GM12865 (cell line): ENCODE measurements at regions not wholly inside any gene's neighbourhood (a gene's known extent, or its start where the extent isn't known, plus 50 kb on each side); places are given as distances from the start of the nearest gene placed in this dataset.

ENCODE experiments used
- DNase-seq: peaks from one replicate; pipeline ENCODE4 v3.0.0; 2010; ENCODE audit warnings: low read depth
- H3K4me3 ChIP-seq: 2 replicates; pipeline ENCODE4 v1.5.1; 2011; ENCODE audit warnings: mild to moderate bottlenecking, low read depth, low read length, control low read depth
- CTCF ChIP-seq: IDR thresholded peaks from 2 replicates; pipeline ENCODE4 v1.5.1; 2011; ENCODE audit warnings: low read length, control low read depth, low read depth, inconsistent platforms; ENCODE audit not compliant: insufficient read depth; ENCODE audit errors: missing control alignments

- H3K4me3 ChIP-seq: no peak overlapping the region
- TF ChIP-seq CTCF: no peak
- DNase-seq: no peak
These were observed 112.2 kb upstream of the JADE1 start for GRCh38 chr4:128697323-128697722.

- H3K4me3 ChIP-seq: no peak overlapping the region
- DNase-seq: no peak
- TF ChIP-seq CTCF: no peak
These were observed 119.5 kb upstream of the JADE1 start for GRCh38 chr4:128690011-128690410.

- H3K4me3 ChIP-seq: no peak overlapping the region
- DNase-seq: no peak
- no peak for TF ChIP-seq CTCF
These were observed 120.6 kb upstream of the JADE1 start for GRCh38 chr4:128688846-128689437.

- no peak for DNase-seq
- TF ChIP-seq CTCF: no peak
- no peak overlapping the region for H3K4me3 ChIP-seq
These were observed 121.3 kb upstream of the JADE1 start for GRCh38 chr4:128688033-128688721.

DNA sequence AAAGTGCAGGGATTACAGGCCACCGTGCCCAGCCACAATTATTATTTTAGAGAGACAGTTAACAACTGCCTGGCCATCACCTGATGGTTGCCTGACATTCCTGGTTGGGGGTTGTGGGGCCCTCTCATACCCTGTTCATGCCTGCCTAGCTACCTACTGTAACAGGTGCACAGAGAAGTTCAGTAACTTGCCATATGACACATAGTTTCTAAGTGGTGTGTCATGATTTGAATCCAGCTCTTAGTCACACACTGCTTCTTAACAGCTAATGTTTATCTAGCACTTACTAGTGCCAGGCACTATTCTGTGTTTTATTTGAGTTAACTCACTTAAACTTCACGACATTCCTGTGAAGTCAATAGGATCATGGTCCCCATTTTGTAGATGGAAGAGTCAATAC lies 122.7 kb upstream of the JADE1 start:
- no peak for TF ChIP-seq CTCF
- no peak overlapping the region for H3K4me3 ChIP-seq
- no peak for DNase-seq

DNA sequence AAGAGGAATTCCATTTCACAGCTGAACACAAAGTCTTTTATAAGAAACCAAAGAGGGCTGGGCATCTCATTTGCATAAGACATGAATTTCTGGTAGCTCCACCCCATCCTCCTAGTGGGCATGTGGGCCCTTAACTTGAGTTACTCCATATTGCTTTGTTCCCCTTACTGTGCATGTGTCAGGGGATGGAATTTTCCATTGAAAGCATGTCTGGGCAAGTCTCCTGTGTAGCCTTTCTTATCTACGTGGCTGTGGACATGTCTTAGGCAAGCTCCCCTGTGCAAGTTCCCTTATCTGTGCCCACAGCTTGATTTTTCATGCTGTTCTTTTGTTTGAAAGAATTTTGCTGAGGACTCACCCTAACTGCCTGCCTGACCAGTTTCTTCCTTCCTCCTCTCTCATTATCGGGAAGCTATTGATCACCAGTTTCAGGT lies 123.5 kb upstream of the JADE1 start:
- no peak for DNase-seq
- H3K4me3 ChIP-seq: no peak overlapping the region

More for the DNA sequence above, 123.5 kb upstream of the JADE1 start:
- TF ChIP-seq CTCF: no peak
